Stomach (tissue), 4 donors: ENCODE measurements at regions not wholly inside any gene's neighbourhood (a gene's known extent, or its start where the extent isn't known, plus 50 kb on each side); places are given as distances from the start of the nearest gene placed in this dataset.

ENCODE experiments used
- CTCF ChIP-seq, 7 experiments: fragments of 450-650 bp in 4 of 7; fragments of 200-600 bp in 3 of 7; sonication (generic) in 3 of 7; IDR thresholded peaks; one replicate each; pipeline ENCODE4 v1.5.1; 2016 to 2019; ENCODE audit warnings: antibody characterized with exemption in 7 of 7, control low read depth in 2 of 7, mild to moderate bottlenecking in 1 of 7
- EP300 ChIP-seq: sonication (generic); formaldehyde crosslinking; IDR thresholded peaks from one replicate; pipeline ENCODE4 v1.6.1; 2017; ENCODE audit warnings: antibody characterized with exemption
- POLR2A ChIP-seq, 4 donors: fragments of 450-650 bp; IDR thresholded peaks; one replicate each; pipeline ENCODE4 v1.6.1; 2016; ENCODE audit warnings: antibody characterized with exemption in 4 of 4, control low read depth in 2 of 4, mild to moderate bottlenecking in 1 of 4, moderate library complexity in 1 of 4

GRCh38 chr1:96934282-96934681 lies 212.7 kb downstream of the PTBP2 start:
- TF ChIP-seq EP300 (no peak), CTCF (IDR thresholded peaks at IDR 0.05) (no peak), POLR2A (IDR thresholded peaks at IDR 0.05) (no peak)
